ENCODE measurements at regions not wholly inside any gene's neighbourhood (a gene's known extent, or its start where the extent isn't known, plus 50 kb on each side); places are given as distances from the start of the nearest gene placed in this dataset.

DNA sequence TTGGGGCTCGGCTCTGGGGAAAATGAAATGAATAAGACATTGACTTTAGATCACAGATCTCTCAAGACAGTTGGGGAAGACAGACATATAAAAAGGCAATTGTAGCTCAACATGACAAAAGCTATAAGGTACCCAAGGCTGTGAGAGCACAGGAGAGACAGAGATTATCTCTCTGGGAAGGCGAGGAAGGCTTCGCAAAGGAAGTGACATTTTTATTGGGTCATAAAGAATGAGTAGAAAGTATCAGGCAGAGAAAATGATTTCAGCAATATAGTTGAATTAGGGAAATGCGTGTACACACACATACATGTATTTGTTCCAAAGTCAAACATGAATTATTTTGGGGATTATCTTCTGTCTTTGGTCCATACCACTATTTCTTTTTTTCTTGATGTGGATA is 381.8 kb upstream of the ADAMTSL1 start:
- TF ChIP-seq CTCF (IDR thresholded peaks at IDR 0.05; ENCODE audit: insufficient read depth, low read length, poor library complexity, severe bottlenecking) (no peak), EZH2phosphoT487 (conservative IDR thresholded peaks at IDR 0.05; ENCODE audit: low read length) (no peak)

Measured in SU-DHL-6 (cell line).